Activated CD8-positive, alpha-beta memory T cell treated with anti-CD3 and anti-CD28 coated beads for 48 hours (primary cell): ENCODE measurements at regions not wholly inside any gene's neighbourhood (a gene's known extent, or its start where the extent isn't known, plus 50 kb on each side); places are given as distances from the start of the nearest gene placed in this dataset.

Experiments used
- DNase-seq, 3 experiments: peaks; one replicate each; pipeline ENCODE4 v3.0.0-alpha.2; 2020; ENCODE audit warnings: low read depth in 2 of 3, low spot score in 2 of 3

- DNase-seq: no peak
Measured at GRCh38 chr4:12231098-12231497, 802.4 kb upstream of the HS3ST1 start.

- no peak for DNase-seq
Measured at GRCh38 chr4:12221031-12221430, 792.3 kb upstream of the HS3ST1 start.

- DNase-seq: no peak
Measured at GRCh38 chr4:12211636-12212035, 782.9 kb upstream of the HS3ST1 start.

- no peak for DNase-seq
Measured at GRCh38 chr4:12207396-12207795, 778.7 kb upstream of the HS3ST1 start.

GRCh38 chr4:12206091-12206490 lies 777.4 kb upstream of the HS3ST1 start:
- no peak for DNase-seq

- no peak for DNase-seq
Measured at GRCh38 chr4:12203945-12204344, 775.3 kb upstream of the HS3ST1 start.

- DNase-seq: no peak
Measured at GRCh38 chr4:12200226-12200625, 771.5 kb upstream of the HS3ST1 start.

- no peak for DNase-seq
Measured at GRCh38 chr4:12186526-12186925, 757.8 kb upstream of the HS3ST1 start.

- DNase-seq: no peak
Measured at GRCh38 chr4:12178614-12179610, 750.2 kb upstream of the HS3ST1 start.

GRCh38 chr4:12177416-12177815 lies 748.7 kb upstream of the HS3ST1 start:
- DNase-seq: no peak

- DNase-seq: no peak
Measured at GRCh38 chr4:12173496-12173895, 744.8 kb upstream of the HS3ST1 start.

- DNase-seq: no peak
Measured at GRCh38 chr4:12172198-12172973, 743.7 kb upstream of the HS3ST1 start.

GRCh38 chr4:12170308-12170707 lies 741.6 kb upstream of the HS3ST1 start:
- DNase-seq: no peak

GRCh38 chr4:12165616-12166015 lies 736.9 kb upstream of the HS3ST1 start:
- no peak for DNase-seq

- no peak for DNase-seq
Measured at GRCh38 chr4:12146339-12146738, 717.6 kb upstream of the HS3ST1 start.

GRCh38 chr4:12145768-12146167 lies 717.1 kb upstream of the HS3ST1 start:
- DNase-seq: no peak

- DNase-seq: no peak
Measured at GRCh38 chr4:12145106-12145505, 716.4 kb upstream of the HS3ST1 start.

GRCh38 chr4:12144051-12144450 lies 715.4 kb upstream of the HS3ST1 start:
- DNase-seq: no peak

GRCh38 chr4:12140864-12141263 lies 712.2 kb upstream of the HS3ST1 start:
- DNase-seq: no peak

- no peak for DNase-seq
Measured at GRCh38 chr4:12139296-12139695, 710.6 kb upstream of the HS3ST1 start.

GRCh38 chr4:12138488-12138887 lies 709.8 kb upstream of the HS3ST1 start:
- no peak for DNase-seq

GRCh38 chr4:12137575-12137974 lies 708.9 kb upstream of the HS3ST1 start:
- DNase-seq: no peak
